Common myeloid progenitor, CD34-positive (primary cell): ENCODE measurements at regions not wholly inside any gene's neighbourhood (a gene's known extent, or its start where the extent isn't known, plus 50 kb on each side); places are given as distances from the start of the nearest gene placed in this dataset.

Experiments
- CTCF ChIA-PET: fragments of 350-600 bp; sonication (Branson Sonifier 250); formaldehyde crosslinking; loops from one replicate; lab custom pipeline; 2021; ENCODE audit warnings: antibody characterized with exemption; lab: Charles Lee
- POLR2A ChIA-PET: fragments of 350-600 bp; sonication (Branson Sonifier 250); formaldehyde crosslinking; loops from one replicate; lab custom pipeline; 2021; ENCODE audit warnings: antibody characterized with exemption; lab: Charles Lee
- DNase-seq, 3 donors: peaks; one replicate each; pipeline versions ENCODE4 v3.0.0 to v3.0.0-alpha.2; 2013
- H3K27ac ChIP-seq, 2 experiments: 1 replicate in 1 of 2; 2 replicates in 1 of 2; pipeline ENCODE4 v1.7.0; 2013; ENCODE audit warnings: inconsistent platforms in 2 of 2, low read length in 2 of 2, mild to moderate bottlenecking in 2 of 2, low read depth in 1 of 2, moderate library complexity in 1 of 2; ENCODE audit not compliant: severe bottlenecking in 2 of 2, insufficient read depth in 1 of 2, poor library complexity in 1 of 2
- H3K27me3 ChIP-seq, 5 experiments: replicated peaks in 2 of 5; 1 replicate in 3 of 5; 2 replicates in 2 of 5; pipeline versions ENCODE4 v1.6.1 to v1.7.0; 2013; ENCODE audit warnings: low read length in 4 of 5, mild to moderate bottlenecking in 2 of 5, moderate library complexity in 2 of 5, inconsistent platforms in 1 of 5; ENCODE audit not compliant: insufficient read depth in 5 of 5, control insufficient read depth in 4 of 5
- H3K36me3 ChIP-seq, 4 experiments: 1 replicate in 2 of 4; 2 replicates in 2 of 4; pipeline versions ENCODE4 v1.6.1 to v1.7.0; 2013; ENCODE audit warnings: low read length in 3 of 4, control low read depth in 1 of 4, mild to moderate bottlenecking in 1 of 4; ENCODE audit not compliant: control insufficient read depth in 4 of 4, insufficient read depth in 4 of 4
- H3K4me1 ChIP-seq, 4 experiments: 1 replicate in 3 of 4; 2 replicates in 1 of 4; pipeline versions ENCODE4 v1.6.1 to v1.7.1; 2013; ENCODE audit warnings: low read length in 3 of 4, mild to moderate bottlenecking in 3 of 4, control low read depth in 1 of 4, inconsistent platforms in 1 of 4, moderate library complexity in 1 of 4; ENCODE audit not compliant: control insufficient read depth in 4 of 4, insufficient read depth in 4 of 4; ENCODE audit errors: control extremely low read depth in 1 of 4
- H3K4me3 ChIP-seq, 7 experiments: 1 replicate in 4 of 7; 2 replicates in 3 of 7; pipeline versions ENCODE4 v1.5.1 to v1.7.0; 2013; ENCODE audit warnings: mild to moderate bottlenecking in 7 of 7, low read length in 6 of 7, moderate library complexity in 6 of 7, inconsistent platforms in 2 of 7, low read depth in 2 of 7, control low read depth in 1 of 7; ENCODE audit not compliant: insufficient read depth in 4 of 7, control insufficient read depth in 1 of 7; ENCODE audit errors: extremely low read depth in 1 of 7
- H3K9me3 ChIP-seq, 5 experiments: 1 replicate in 4 of 5; 2 replicates in 1 of 5; pipeline versions ENCODE4 v1.6.1 to v1.7.1; 2013; ENCODE audit warnings: low read length in 4 of 5, mild to moderate bottlenecking in 2 of 5, inconsistent platforms in 1 of 5, low read depth in 1 of 5, moderate library complexity in 1 of 5; ENCODE audit not compliant: control insufficient read depth in 4 of 5, insufficient read depth in 2 of 5; ENCODE audit errors: control extremely low read depth in 1 of 5
- WGBS: methylation state at CpG from one replicate; pipeline ENCODE4 v1.1.5; 2013; ENCODE audit not compliant: insufficient coverage; 5-methylcytosine and 5-hydroxymethylcytosine counted together

DNA sequence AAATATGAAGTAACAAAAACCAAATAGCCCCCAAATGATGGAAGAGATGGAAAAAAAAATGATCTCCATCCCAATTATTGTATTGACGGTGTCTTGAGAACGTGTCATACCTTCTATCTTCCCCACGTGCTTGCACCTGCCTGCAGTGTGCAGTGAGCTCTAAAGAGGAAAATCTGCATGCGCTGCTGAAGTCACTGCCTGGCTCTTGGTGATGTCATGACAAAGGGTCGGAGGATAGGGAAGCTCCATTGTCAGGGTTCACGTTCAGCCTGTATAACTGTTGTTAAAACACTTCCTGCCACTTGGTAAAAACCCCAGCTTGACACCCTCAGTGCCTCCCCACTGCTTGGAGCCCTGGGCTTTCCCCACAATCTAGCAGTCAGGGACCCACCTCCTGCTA, 549.2 kb upstream of the MKI67 start:
- no peak for DNase-seq
- Histone ChIP-seq H3K27me3 (peaks cover 0 to 26% (median 5%) of the 10 kb centered on the region in 5 experiments), H3K9me3 (no peaks in the 10 kb centered on the region), H3K4me3 (no peak overlapping the region), H3K4me1 (no peaks in the 10 kb centered on the region), H3K36me3 (no peaks in the 10 kb centered on the region), H3K27ac (no peak overlapping the region)
- CTCF ChIA-PET = no interaction called here
- 72% methylated on average over 5 of the region's 6 CpGs for WGBS
- POLR2A ChIA-PET = no interaction called here

DNA sequence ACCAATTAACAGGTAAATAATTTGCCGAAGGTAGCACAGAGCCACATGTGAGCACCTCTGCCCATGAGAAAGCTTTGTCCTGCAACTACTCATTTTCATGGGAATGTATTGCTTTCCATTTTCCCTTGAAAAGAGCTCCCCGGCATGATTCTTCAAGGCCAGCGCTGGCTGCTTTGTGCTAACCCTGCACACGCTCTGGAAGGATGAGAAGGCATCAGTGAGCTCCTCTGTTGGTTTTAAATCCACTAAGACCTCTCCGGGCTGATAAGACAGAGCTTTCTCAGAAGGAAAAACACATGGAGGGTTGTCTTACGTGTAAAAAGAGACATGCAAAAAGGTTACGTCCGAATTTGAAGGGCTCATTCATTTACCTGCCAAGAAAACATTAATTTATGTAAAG, 553.9 kb upstream of the MKI67 start:
- no peaks in the 10 kb centered on the region for H3K4me1 ChIP-seq
- 96% methylated on average over 5 of the region's 8 CpGs for WGBS
- CTCF ChIA-PET = no interaction called here
- peaks cover 0 to 34% (median 2%) of the 10 kb centered on the region in 5 experiments for H3K27me3 ChIP-seq
- no peak overlapping the region for H3K4me3 ChIP-seq
- POLR2A ChIA-PET = no interaction called here
- H3K9me3 ChIP-seq = no peaks in the 10 kb centered on the region
- no peak overlapping the region for H3K27ac ChIP-seq
- no peaks in the 10 kb centered on the region for H3K36me3 ChIP-seq
- no peak for DNase-seq

- H3K9me3 ChIP-seq = no peaks in the 10 kb centered on the region
- no peak overlapping the region for H3K4me3 ChIP-seq
- WGBS = 91% methylated on average over 3 of the region's 5 CpGs
- H3K27me3 ChIP-seq = peaks cover 0 to 40% (median 0%) of the 10 kb centered on the region in 5 experiments
- H3K4me1 ChIP-seq = no peaks in the 10 kb centered on the region
- no peak overlapping the region for H3K27ac ChIP-seq
- ChIA-PET CTCF (no interaction called here), POLR2A (no interaction called here)
- no peaks in the 10 kb centered on the region for H3K36me3 ChIP-seq
- DNase-seq = no peak
Measured at GRCh38 chr10:128684215-128684614, 558.0 kb upstream of the MKI67 start.

DNA sequence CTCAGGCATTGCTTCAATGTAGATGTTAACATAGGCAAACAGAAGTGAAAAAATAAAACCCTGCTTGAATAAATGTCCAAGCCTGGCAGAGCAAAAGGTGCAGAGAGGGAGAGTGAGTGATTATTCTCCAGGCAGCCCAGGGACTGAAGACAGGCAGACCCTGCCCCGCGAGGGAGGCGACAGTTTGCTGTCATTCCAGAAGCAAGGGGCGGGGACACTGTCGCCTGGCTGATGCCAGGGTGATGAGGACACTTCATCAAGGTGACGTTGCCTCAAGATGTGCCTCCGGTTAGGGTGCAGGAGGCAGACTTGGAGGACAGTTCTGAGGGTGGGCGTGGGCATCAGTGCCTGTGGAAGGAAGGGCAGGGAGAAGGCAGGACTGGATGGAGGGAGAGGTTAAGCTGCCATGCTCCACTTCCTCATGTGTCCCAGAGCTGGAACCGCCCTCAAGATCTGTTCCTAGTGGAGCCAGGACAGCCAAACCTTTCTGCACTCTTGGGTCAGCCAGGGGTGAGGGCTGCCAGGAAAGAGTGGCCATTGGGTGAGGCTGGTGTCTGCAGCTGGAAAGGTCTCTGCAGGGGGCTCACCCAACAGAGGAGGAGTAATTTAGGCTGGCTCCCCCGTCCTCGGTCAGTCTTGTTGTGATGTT, 560.5 kb upstream of the MKI67 start:
- Histone ChIP-seq H3K4me3 (no peak overlapping the region), H3K27ac (no peak overlapping the region), H3K36me3 (no peaks in the 10 kb centered on the region), H3K4me1 (no peaks in the 10 kb centered on the region), H3K27me3 (peaks cover 0 to 37% (median 4%) of the 10 kb centered on the region in 5 experiments), H3K9me3 (no peaks in the 10 kb centered on the region)
- WGBS = 66% methylated on average over 10 of the region's 11 CpGs
- DNase-seq = no peak
- ChIA-PET CTCF (no interaction called here), POLR2A (no interaction called here)

GRCh38 chr10:128687408-128687807, 561.2 kb upstream of the MKI67 start:
- 100% methylated on average over 1 of the region's 3 CpGs for WGBS
- no peaks in the 10 kb centered on the region for H3K9me3 ChIP-seq
- ChIA-PET CTCF (no interaction called here), POLR2A (no interaction called here)
- H3K27ac ChIP-seq = no peak overlapping the region
- H3K4me3 ChIP-seq = no peak overlapping the region
- peaks cover 0 to 44% (median 4%) of the 10 kb centered on the region in 5 experiments for H3K27me3 ChIP-seq
- H3K36me3 ChIP-seq = no peaks in the 10 kb centered on the region
- DNase-seq = no peak
- H3K4me1 ChIP-seq = no peaks in the 10 kb centered on the region

GRCh38 chr10:128687927-128688549, 561.8 kb upstream of the MKI67 start:
- Histone ChIP-seq H3K36me3 (no peaks in the 10 kb centered on the region), H3K4me3 (no peak overlapping the region), H3K9me3 (no peaks in the 10 kb centered on the region), H3K27ac (no peak overlapping the region), H3K27me3 (peaks cover 0 to 47% (median 4%) of the 10 kb centered on the region in 5 experiments), H3K4me1 (no peaks in the 10 kb centered on the region)
- ChIA-PET CTCF (no interaction called here), POLR2A (no interaction called here)
- no peak for DNase-seq
- 97% methylated on average over 12 of the region's 14 CpGs for WGBS

DNA sequence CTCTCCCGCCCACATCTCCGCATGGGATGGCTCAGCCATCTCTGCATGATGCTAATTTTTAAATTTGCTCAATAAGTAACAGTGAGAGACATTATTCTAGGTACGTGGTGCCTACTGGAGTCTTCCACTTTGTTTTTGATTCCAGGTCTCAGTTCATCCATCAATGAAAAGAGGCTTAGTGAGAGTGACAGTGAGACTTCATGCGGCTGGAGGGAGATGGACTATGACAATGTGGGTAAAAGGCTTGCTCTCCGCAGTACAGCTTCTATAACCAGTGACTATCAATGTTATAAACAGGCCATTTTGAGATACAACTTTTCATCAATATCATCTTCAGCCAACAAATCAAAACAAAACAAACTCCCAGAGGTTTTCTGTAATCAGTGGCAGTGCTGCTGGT, 563.4 kb upstream of the MKI67 start:
- no peaks in the 10 kb centered on the region for H3K4me1 ChIP-seq
- no peak for DNase-seq
- WGBS = 38% methylated on average over 1 of the region's 5 CpGs

More for the DNA sequence above, 563.4 kb upstream of the MKI67 start:
- H3K4me3 ChIP-seq = no peak overlapping the region
- H3K36me3 ChIP-seq = no peaks in the 10 kb centered on the region
- H3K9me3 ChIP-seq = no peaks in the 10 kb centered on the region
- CTCF ChIA-PET = no interaction called here
- peaks cover 0 to 52% (median 4%) of the 10 kb centered on the region in 5 experiments for H3K27me3 ChIP-seq
- POLR2A ChIA-PET = no interaction called here
- no peak overlapping the region for H3K27ac ChIP-seq
